Muscle of leg (tissue), 3 donors: ENCODE measurements at regions not wholly inside any gene's neighbourhood (a gene's known extent, or its start where the extent isn't known, plus 50 kb on each side); places are given as distances from the start of the nearest gene placed in this dataset.
"Not testable (repeated sequence)": the region's sequence is repeated elsewhere in the genome, so short reads cannot be mapped to it uniquely, and the experiment has no call there.

Experiments
- DNase-seq: peaks from one replicate; pipeline ENCODE4 v3.0.0; 2013
- H3K27ac ChIP-seq: one replicate; pipeline ENCODE4 v1.5.1; 2013; ENCODE audit warnings: mild to moderate bottlenecking, low read length, control low read depth
- H3K27me3 ChIP-seq: one replicate; pipeline ENCODE4 v1.6.1; 2013; ENCODE audit warnings: low read length; ENCODE audit not compliant: control insufficient read depth, insufficient read depth
- H3K36me3 ChIP-seq: one replicate; pipeline ENCODE4 v1.6.1; 2013; ENCODE audit warnings: low read length; ENCODE audit not compliant: control insufficient read depth, insufficient read depth
- H3K4me1 ChIP-seq: one replicate; pipeline ENCODE4 v1.6.1; 2013; ENCODE audit warnings: low read length; ENCODE audit not compliant: control insufficient read depth, insufficient read depth
- H3K4me3 ChIP-seq: one replicate; pipeline ENCODE4 v1.5.1; 2013; ENCODE audit warnings: low read length, control low read depth
- H3K9me3 ChIP-seq: replicated peaks from 2 replicates; pipeline ENCODE4 v1.6.1; 2013; ENCODE audit warnings: low read depth, low read length; ENCODE audit not compliant: control insufficient read depth
- WGBS: methylation state at CpG from one replicate; pipeline ENCODE4 v1.1.5; 2013; ENCODE audit warnings: missing lambda C conversion rate; ENCODE audit not compliant: insufficient coverage; 5-methylcytosine and 5-hydroxymethylcytosine counted together

DNA sequence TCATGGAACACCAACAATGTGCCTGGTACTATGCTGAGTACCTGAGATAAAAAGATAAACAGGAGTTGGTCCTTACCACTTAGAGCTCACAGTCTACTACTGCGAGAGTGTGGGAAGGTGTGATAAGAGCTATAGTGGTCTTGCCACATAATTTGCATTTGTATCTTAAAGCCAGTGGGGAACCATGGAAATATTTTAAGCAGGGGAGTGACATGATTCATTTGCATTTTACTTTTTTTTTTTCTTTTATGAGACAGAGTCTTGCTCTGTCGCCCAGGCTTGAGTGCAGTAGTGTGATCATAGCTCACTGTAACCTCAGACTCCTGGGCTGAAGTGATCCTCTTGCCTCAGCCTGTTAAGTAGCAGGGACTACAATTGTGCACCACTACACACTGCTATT lies 54.2 kb upstream of the FAM72C start:
- H3K27ac ChIP-seq, H3K4me1 ChIP-seq, H3K9me3 ChIP-seq, H3K36me3 ChIP-seq, H3K27me3 ChIP-seq, H3K4me3 ChIP-seq, DNase-seq: not testable (repeated sequence)
- no CpG with 5 or more reads among the region's 2 CpGs for WGBS

DNA sequence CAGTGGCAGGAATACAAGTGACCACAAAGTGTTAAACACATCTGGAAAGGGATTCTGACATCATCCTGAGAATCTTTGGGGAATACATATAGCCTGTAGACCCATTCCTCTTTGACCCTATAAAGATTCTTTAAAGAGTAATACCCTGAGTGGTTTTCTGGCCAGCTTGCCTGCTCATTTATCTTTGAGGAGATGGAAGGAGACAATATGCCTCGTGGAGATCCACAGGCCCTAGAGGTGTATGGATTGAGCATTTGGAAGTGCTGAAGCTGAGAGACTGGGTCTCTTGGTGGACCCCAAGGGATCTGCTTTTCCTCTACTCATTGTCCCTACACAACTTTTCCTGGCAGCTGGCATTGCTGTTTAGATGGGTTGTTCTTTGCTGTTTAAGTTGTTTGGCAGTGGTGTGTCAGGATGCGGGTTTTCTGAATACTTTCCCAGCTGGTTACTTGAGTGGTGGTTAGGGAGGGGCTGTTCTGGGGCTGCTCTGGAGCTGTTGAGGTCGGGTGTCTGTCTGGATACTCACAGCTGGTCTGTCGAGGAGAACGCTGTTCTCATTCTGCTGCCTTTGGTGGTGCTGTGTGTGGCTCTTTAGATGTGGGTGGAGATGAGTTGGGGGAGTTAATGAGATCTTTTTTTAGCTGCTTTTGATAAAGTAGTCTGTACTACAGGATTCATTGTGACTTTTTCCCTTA lies 50.1 kb upstream of the FAM72C start:
- not testable (repeated sequence) for H3K9me3 ChIP-seq, H3K4me3 ChIP-seq, H3K27ac ChIP-seq, H3K36me3 ChIP-seq, DNase-seq, H3K27me3 ChIP-seq, H3K4me1 ChIP-seq
- no CpG with 5 or more reads among the region's 5 CpGs for WGBS
